ENCODE measurements at regions not wholly inside any gene's neighbourhood (a gene's known extent, or its start where the extent isn't known, plus 50 kb on each side); places are given as distances from the start of the nearest gene placed in this dataset.

DNA sequence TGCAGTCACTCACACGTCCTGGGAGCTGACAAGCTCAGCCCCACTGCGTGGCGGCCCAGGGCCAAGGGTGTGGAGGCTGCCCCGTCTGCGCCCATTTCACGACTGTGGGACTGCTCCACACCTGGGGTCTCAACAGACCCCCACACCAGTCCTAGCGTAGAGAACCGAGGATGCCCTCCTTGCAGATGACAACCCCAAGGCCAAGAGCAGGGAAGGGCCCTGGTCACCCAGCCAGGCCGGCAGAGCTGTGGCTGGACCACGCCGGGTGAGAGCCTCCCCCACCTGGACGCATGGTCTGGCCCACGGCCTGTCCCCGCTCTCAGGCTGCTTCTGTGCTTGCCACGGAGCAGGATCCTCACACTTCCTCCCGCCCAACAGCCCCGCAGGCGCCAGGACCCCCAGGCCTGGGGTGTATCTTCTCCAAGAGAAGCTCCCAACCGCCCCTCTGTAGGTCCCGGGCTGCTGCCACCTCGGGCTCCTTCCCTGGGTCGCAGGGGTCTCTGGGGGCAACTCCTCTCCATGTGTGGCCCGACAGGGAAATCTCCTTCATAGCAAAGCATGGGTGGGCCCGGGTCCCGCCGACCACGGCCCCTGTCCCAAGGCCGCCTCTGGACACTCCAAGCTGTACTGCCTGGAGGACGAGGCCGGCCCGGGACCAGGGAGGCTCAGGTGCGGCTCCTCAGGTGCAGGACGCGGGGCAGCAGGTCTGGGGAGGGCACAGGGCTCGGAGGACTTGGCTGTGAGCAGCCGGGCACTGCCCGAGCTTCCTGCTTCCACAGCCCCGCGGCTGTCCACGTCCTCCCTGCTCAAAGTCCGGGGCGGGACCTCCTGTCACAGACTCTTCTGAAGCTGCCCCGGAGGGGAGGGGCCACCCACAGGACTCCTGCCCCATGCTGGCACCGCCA lies 88.8 kb downstream of the FOXL3 start:
- Mint-ChIP-seq H3K4me1 (peaks cover 0 to 30% (median 17%) of the 10 kb centered on the region in 4 donors), H3K27me3 (peaks cover 11% of the 10 kb centered on the region), H3K9me3 (peaks cover 0 to 10% (median 2%) of the 10 kb centered on the region in 7 donors), H3K4me3 (no peak overlapping the region), H3K27ac (no peak overlapping the region), H3K36me3 (no peaks in the 10 kb centered on the region)
- Histone ChIP-seq H3K36me3 (ENCODE audit: control insufficient read depth, insufficient read depth, low read length) (no peaks in the 10 kb centered on the region), H3K9me3 (ENCODE audit: control insufficient read depth in 2 of 2, low read length in 2 of 2) (peaks cover 5 to 6% of the 10 kb centered on the region in 2 experiments), H3K27me3 (ENCODE audit: control insufficient read depth, insufficient read depth, low read length) (no peaks in the 10 kb centered on the region), H3K4me3 (ENCODE audit: low read depth, low read length) (no peak overlapping the region), H3K27ac (ENCODE audit: insufficient read depth, low read length, poor library complexity, severe bottlenecking) (no peak overlapping the region), H3K4me1 (ENCODE audit: control insufficient read depth, insufficient read depth, low read length, poor library complexity, severe bottlenecking) (peaks cover 28% of the 10 kb centered on the region)
- DNase-seq = peak in 1 of 3 donors; percentile 1
- no peak for ATAC-seq (ENCODE audit: low read depth in 2 of 2)

DNA sequence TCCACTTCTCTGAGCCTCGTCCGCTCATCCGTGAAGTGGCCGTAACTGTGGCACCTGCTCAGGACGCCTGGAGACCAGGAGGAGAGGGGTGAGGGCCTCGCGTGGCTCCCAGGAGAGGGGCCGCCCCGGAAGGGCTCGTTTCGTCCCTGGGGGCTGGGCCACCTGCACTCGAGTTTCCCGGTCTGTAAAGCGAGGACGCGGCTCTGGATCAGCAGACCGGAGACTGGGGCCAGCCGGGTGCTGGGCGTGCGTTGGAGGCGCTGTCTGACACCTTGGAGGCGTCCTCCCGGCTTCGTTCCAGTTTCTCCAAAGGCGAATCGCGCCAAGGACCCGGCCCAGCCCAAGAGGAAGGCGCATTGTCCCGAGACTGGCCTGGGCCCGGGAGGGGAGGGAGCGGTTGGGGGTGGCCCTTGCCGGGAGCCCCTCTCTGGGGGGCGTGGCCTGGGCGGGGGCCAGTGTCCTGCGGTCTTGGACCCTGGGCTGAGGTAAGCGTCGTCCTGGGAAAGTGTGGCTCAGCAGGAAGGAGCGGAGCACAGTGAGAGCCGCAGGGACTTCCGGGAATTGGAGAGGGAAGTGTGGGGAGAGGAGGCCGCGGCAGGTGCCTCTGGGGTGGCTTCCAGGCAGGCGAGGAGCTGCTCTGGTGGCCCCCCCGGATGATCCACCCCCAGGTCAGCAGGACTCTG lies 89.6 kb downstream of the FOXL3 start:
- peak overlapping the region in 1 of 4 donors; percentile 15 for H3K4me3 Mint-ChIP-seq
- H3K9me3 Mint-ChIP-seq = peaks cover 0 to 18% (median 3%) of the 10 kb centered on the region in 7 donors
- H3K4me1 ChIP-seq (ENCODE audit: control insufficient read depth, insufficient read depth, low read length, poor library complexity, severe bottlenecking) = peaks cover 28% of the 10 kb centered on the region
- no peak for ATAC-seq (ENCODE audit: low read depth in 2 of 2)
- H3K27ac Mint-ChIP-seq = no peak overlapping the region
- H3K36me3 Mint-ChIP-seq = no peaks in the 10 kb centered on the region
- peaks cover 12 to 14% of the 10 kb centered on the region in 2 experiments for H3K9me3 ChIP-seq (ENCODE audit: control insufficient read depth in 2 of 2, low read length in 2 of 2)
- no peaks in the 10 kb centered on the region for H3K36me3 ChIP-seq (ENCODE audit: control insufficient read depth, insufficient read depth, low read length)
- DNase-seq = peak in 1 of 3 donors; percentile 0
- no peaks in the 10 kb centered on the region for H3K27me3 ChIP-seq (ENCODE audit: control insufficient read depth, insufficient read depth, low read length)
- H3K4me3 ChIP-seq (ENCODE audit: low read depth, low read length) = no peak overlapping the region
- no peak overlapping the region for H3K27ac ChIP-seq (ENCODE audit: insufficient read depth, low read length, poor library complexity, severe bottlenecking)
- peaks cover 0 to 30% (median 17%) of the 10 kb centered on the region in 4 donors for H3K4me1 Mint-ChIP-seq
- H3K27me3 Mint-ChIP-seq = peaks cover 11% of the 10 kb centered on the region

DNA sequence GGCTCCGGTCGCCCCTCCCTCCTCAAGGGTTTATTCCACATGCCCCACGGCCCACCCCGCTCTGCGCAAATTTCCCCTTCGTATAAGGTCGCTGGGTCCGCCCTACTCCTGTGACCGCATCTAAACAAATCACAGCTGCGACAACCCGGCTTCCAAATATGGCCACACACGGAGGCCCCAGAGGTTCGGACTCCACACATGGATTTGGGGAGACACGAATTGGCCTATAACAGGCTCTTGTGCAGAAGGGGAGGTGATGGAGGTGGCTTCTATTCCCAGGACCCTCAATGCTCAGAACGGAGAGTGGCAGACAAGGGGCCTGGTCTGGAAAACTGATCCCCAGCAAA lies 90.1 kb downstream of the FOXL3 start:
- Histone ChIP-seq H3K27me3 (ENCODE audit: control insufficient read depth, insufficient read depth, low read length) (no peaks in the 10 kb centered on the region), H3K36me3 (ENCODE audit: control insufficient read depth, insufficient read depth, low read length) (no peaks in the 10 kb centered on the region), H3K4me1 (ENCODE audit: control insufficient read depth, insufficient read depth, low read length, poor library complexity, severe bottlenecking) (peaks cover 28% of the 10 kb centered on the region), H3K4me3 (ENCODE audit: low read depth, low read length) (no peak overlapping the region), H3K27ac (ENCODE audit: insufficient read depth, low read length, poor library complexity, severe bottlenecking) (no peak overlapping the region), H3K9me3 (ENCODE audit: control insufficient read depth in 2 of 2, low read length in 2 of 2) (peaks cover 13 to 14% of the 10 kb centered on the region in 2 experiments)
- Mint-ChIP-seq H3K9me3 (peaks cover 0 to 18% (median 3%) of the 10 kb centered on the region in 7 donors), H3K36me3 (no peaks in the 10 kb centered on the region), H3K4me3 (peak overlapping the region in 2 of 4 donors; percentile 69 to 71), H3K27me3 (peaks cover 11% of the 10 kb centered on the region), H3K27ac (no peak overlapping the region), H3K4me1 (peaks cover 0 to 30% (median 17%) of the 10 kb centered on the region in 4 donors)
- peak in 1 of 3 donors; percentile 0 for DNase-seq
- no peak for ATAC-seq (ENCODE audit: low read depth in 2 of 2)

DNA sequence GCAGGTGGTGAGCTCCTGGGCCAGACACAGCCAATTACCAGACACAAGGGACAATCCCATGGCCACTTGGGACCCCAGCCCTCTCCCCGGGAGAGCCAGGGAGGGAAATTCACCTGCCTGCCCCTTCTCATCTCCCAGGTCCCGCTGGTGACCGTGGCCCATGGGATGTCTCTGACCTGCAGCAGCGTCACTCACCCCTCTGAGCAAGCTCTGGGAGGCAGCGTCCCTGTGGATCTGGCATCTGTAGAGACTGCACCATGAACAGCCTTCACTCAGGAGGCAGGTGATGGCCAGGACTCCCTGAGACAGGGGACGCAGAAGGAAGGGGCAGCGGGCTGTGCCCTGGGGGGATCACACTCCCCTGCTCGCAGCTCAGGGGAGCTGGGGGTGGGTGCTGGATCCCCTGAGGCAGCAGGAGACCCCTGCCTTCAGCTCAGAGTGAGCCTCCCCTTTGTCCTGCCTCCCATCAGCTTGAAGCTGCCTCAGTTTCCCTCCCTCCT lies 90.8 kb downstream of the FOXL3 start:
- Histone ChIP-seq H3K4me3 (ENCODE audit: low read depth, low read length) (no peak overlapping the region), H3K36me3 (ENCODE audit: control insufficient read depth, insufficient read depth, low read length) (no peaks in the 10 kb centered on the region), H3K4me1 (ENCODE audit: control insufficient read depth, insufficient read depth, low read length, poor library complexity, severe bottlenecking) (peaks cover 28% of the 10 kb centered on the region), H3K27me3 (ENCODE audit: control insufficient read depth, insufficient read depth, low read length) (no peaks in the 10 kb centered on the region), H3K9me3 (ENCODE audit: control insufficient read depth in 2 of 2, low read length in 2 of 2) (peaks cover 13 to 14% of the 10 kb centered on the region in 2 experiments), H3K27ac (ENCODE audit: insufficient read depth, low read length, poor library complexity, severe bottlenecking) (no peak overlapping the region)
- Mint-ChIP-seq H3K27me3 (peaks cover 11% of the 10 kb centered on the region), H3K4me3 (peak overlapping the region in 1 of 4 donors; percentile 64), H3K9me3 (peaks cover 0 to 18% (median 3%) of the 10 kb centered on the region in 7 donors), H3K36me3 (no peaks in the 10 kb centered on the region), H3K4me1 (peaks cover 0 to 30% (median 17%) of the 10 kb centered on the region in 4 donors), H3K27ac (peak overlapping the region in 2 of 3 donors; percentile 20 to 71)
- no peak for ATAC-seq (ENCODE audit: low read depth in 2 of 2)
- DNase-seq = peak in 1 of 3 donors; percentile 0

DNA sequence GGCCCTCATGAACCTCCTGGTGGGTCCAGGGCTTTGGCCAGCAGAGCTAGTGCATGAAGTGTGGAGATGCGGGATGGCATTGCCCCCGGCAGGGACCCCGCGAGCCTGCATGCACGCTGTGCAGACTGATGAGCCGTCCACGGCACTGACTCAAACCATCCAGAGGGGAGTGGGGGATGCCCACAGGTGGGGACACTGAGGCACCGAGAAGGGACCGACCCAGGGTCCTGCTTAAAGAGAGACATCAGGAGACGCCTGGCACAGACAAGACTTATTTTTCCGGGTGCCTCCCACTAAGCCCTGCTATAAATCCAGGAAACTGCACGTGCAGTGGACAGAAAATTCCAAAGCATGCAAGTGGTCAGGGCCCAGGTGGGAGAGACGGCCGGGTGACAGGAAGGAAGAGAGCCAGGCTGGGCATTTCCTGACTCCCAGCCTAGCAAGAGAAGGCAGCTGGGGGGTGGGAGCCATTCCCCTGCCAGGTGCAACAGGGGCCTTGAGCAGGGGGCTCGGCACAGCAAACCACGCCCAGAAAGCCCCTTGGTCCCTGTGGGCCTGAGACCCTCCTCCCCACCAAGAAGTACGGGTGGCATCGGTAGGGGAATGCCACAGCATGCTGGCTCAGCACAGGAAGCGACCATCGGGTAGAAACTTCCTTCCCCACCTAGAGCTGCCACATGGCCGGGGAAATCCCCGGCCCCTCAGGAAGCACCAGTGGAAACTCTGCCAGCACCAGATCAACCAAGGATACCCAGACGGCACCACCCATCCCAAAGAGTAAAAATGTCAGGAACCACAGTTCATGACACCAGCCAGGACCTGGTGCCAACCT lies 91.5 kb downstream of the FOXL3 start:
- Mint-ChIP-seq H3K4me3 (peak overlapping the region; percentile 43 to 71 (median 68)), H3K27me3 (peaks cover 11% of the 10 kb centered on the region), H3K4me1 (peaks cover 0 to 29% (median 17%) of the 10 kb centered on the region in 4 donors), H3K9me3 (peaks cover 0 to 18% (median 3%) of the 10 kb centered on the region in 7 donors), H3K36me3 (no peaks in the 10 kb centered on the region), H3K27ac (peak overlapping the region; percentile 16 to 85 (median 71))
- DNase-seq (peak in 2 of 3 donors; percentile 0 to 32), ATAC-seq (ENCODE audit: low read depth in 2 of 2) (peak; percentile 48 to 68)
- Histone ChIP-seq H3K36me3 (ENCODE audit: control insufficient read depth, insufficient read depth, low read length) (no peaks in the 10 kb centered on the region), H3K9me3 (ENCODE audit: control insufficient read depth in 2 of 2, low read length in 2 of 2) (peaks cover 13 to 14% of the 10 kb centered on the region in 2 experiments), H3K4me1 (ENCODE audit: control insufficient read depth, insufficient read depth, low read length, poor library complexity, severe bottlenecking) (peaks cover 28% of the 10 kb centered on the region), H3K27ac (ENCODE audit: insufficient read depth, low read length, poor library complexity, severe bottlenecking) (peak overlapping the region; percentile 33), H3K27me3 (ENCODE audit: control insufficient read depth, insufficient read depth, low read length) (no peaks in the 10 kb centered on the region), H3K4me3 (ENCODE audit: low read depth, low read length) (peak overlapping the region; percentile 6)

DNA sequence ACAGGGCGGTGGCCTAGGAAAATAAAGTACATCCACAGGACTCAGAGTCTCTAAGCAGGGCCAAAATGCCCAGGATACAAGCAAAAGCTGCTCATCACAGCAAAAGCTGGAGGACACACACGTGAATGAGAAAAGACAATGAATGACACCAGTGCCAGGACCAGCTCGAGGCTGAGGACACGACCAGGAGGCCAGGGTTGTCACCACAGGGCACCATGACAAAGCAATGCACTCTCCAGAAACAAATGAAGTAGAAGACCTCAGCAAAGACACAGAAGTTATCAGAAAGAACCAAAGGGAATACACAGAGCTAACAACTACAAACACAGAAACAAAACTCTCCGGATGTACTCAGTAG lies 92.1 kb downstream of the FOXL3 start:
- no peaks in the 10 kb centered on the region for H3K36me3 ChIP-seq (ENCODE audit: control insufficient read depth, insufficient read depth, low read length)
- H3K27ac Mint-ChIP-seq = peak overlapping the region; percentile 71 to 95 (median 85)
- H3K4me3 Mint-ChIP-seq = peak overlapping the region; percentile 43 to 71 (median 68)
- no peak overlapping the region for H3K27ac ChIP-seq (ENCODE audit: insufficient read depth, low read length, poor library complexity, severe bottlenecking)
- H3K4me1 Mint-ChIP-seq = peaks cover 0 to 28% (median 17%) of the 10 kb centered on the region in 4 donors
- peaks cover 13 to 14% of the 10 kb centered on the region in 2 experiments for H3K9me3 ChIP-seq (ENCODE audit: control insufficient read depth in 2 of 2, low read length in 2 of 2)
- H3K36me3 Mint-ChIP-seq = no peaks in the 10 kb centered on the region
- no peak for DNase-seq
- peaks cover 28% of the 10 kb centered on the region for H3K4me1 ChIP-seq (ENCODE audit: control insufficient read depth, insufficient read depth, low read length, poor library complexity, severe bottlenecking)
- no peaks in the 10 kb centered on the region for H3K27me3 ChIP-seq (ENCODE audit: control insufficient read depth, insufficient read depth, low read length)
- no peak for ATAC-seq (ENCODE audit: low read depth in 2 of 2)
- H3K27me3 Mint-ChIP-seq = peaks cover 11% of the 10 kb centered on the region
- peaks cover 0 to 18% (median 3%) of the 10 kb centered on the region in 7 donors for H3K9me3 Mint-ChIP-seq
- peak overlapping the region; percentile 6 for H3K4me3 ChIP-seq (ENCODE audit: low read depth, low read length)

DNA sequence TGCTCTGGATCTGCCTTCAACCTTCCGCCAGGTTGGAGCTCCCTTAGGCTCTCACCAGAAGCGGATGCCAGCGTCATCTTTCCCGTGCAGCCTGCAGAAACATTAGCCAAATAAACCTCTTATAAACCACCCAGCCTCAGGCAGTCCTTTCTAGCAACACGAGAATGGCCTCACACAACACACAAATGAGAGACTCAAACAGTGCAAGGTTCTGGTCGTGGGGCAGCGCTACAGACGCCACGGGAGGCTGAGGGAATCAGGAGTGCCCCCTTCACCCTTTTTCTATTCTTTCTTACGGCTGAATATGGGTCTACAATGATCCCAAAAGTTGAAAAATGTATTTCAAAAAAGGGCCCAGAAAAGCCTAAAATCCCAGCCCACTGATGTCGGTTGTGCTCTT lies 96.4 kb downstream of the FOXL3 start:
- DNase-seq (no peak), ATAC-seq (ENCODE audit: low read depth in 2 of 2) (no peak)
- Mint-ChIP-seq H3K36me3 (no peaks in the 10 kb centered on the region), H3K27ac (no peak overlapping the region), H3K4me1 (peaks cover 0 to 14% (median 10%) of the 10 kb centered on the region in 4 donors), H3K27me3 (peaks cover 6% of the 10 kb centered on the region), H3K4me3 (no peak overlapping the region), H3K9me3 (peaks cover 0 to 18% (median 3%) of the 10 kb centered on the region in 7 donors)
- Histone ChIP-seq H3K9me3 (ENCODE audit: control insufficient read depth in 2 of 2, low read length in 2 of 2) (peaks cover 13 to 14% of the 10 kb centered on the region in 2 experiments), H3K4me1 (ENCODE audit: control insufficient read depth, insufficient read depth, low read length, poor library complexity, severe bottlenecking) (peaks cover 10% of the 10 kb centered on the region), H3K27me3 (ENCODE audit: control insufficient read depth, insufficient read depth, low read length) (no peaks in the 10 kb centered on the region), H3K36me3 (ENCODE audit: control insufficient read depth, insufficient read depth, low read length) (no peaks in the 10 kb centered on the region), H3K4me3 (ENCODE audit: low read depth, low read length) (no peak overlapping the region), H3K27ac (ENCODE audit: insufficient read depth, low read length, poor library complexity, severe bottlenecking) (no peak overlapping the region)
